ENCODE measurements at regions not wholly inside any gene's neighbourhood (a gene's known extent, or its start where the extent isn't known, plus 50 kb on each side); places are given as distances from the start of the nearest gene placed in this dataset.
A peak's percentile ranks its signal among the peaks of the same experiment; 100 is the strongest.

DNA sequence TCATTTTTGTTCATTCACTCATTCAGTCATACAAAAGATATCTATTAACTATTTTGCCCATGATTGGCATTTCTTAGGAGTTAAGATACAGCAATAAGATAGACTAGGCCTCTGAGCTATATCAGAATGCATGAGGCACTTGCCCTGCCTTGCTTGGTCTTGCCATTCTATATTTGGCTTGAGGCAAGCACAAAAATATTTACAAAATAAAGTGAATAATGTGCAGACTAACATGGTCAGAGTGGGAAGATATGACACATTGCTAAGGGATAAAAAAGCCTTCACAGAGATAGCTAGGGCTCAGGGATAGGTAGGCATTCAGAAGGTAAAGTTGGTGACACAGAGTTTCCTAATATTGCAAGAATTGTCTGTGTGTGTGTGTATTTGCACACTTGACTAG lies 75.0 kb upstream of the MMADHC start:
- no peak for DNase-seq (ENCODE audit: low read depth)
- TF ChIP-seq, protein P1, sequence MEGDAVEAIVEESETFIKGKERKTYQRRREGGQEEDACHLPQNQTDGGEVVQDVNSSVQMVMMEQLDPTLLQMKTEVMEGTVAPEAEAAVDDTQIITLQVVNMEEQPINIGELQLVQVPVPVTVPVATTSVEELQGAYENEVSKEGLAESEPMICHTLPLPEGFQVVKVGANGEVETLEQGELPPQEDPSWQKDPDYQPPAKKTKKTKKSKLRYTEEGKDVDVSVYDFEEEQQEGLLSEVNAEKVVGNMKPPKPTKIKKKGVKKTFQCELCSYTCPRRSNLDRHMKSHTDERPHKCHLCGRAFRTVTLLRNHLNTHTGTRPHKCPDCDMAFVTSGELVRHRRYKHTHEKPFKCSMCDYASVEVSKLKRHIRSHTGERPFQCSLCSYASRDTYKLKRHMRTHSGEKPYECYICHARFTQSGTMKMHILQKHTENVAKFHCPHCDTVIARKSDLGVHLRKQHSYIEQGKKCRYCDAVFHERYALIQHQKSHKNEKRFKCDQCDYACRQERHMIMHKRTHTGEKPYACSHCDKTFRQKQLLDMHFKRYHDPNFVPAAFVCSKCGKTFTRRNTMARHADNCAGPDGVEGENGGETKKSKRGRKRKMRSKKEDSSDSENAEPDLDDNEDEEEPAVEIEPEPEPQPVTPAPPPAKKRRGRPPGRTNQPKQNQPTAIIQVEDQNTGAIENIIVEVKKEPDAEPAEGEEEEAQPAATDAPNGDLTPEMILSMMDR (IDR thresholded peaks at IDR 0.05; ENCODE audit: low read depth, low read length, missing control alignments), result no peak
- in situ Hi-C loops (cut with HindIII; ENCODE audit: low sequenced_read_pairs), result no loop called here
- H3K4me3 ChIP-seq (ENCODE audit: low read depth, low read length), result no peak overlapping the region

DNA sequence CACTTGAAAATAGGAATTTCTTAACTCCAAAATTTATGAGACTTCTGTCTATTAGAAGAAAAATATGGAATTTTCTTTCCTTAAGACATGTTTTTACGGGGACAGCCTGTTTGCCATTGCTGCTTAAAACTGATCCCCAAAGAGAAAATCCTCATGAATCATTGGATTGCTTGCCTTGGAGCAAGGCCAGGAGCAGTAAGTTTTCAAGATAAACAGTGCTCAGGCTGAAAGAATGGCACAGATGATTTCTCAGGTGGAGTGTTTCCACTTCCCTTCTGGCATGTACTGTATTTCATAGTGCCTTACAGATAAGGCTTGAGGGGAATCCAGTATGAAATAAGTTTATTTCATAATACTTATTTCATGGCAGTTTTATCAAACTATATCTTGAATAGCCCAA lies 74.3 kb upstream of the MMADHC start:
- in situ Hi-C loops (cut with HindIII; ENCODE audit: low sequenced_read_pairs), result no loop called here

DNA sequence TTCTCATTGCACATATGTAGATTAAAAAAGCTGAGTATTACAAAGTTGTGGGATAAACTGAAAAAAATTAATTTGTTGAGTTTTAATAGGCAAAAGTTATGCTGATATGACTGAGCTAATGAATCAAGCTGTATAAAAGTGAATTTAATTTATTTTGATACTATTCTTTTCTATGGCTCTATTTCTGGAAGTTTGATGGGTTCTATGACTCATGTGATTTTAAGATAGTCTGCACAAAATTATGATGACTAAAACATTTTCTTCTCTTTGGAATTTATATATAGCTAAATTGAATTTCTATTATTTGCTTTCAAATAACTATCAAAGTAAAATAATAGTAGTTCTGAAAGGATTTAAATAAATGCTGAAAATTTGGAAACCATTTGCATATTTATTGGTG lies 71.0 kb upstream of the MMADHC start:
- in situ Hi-C loops (cut with HindIII; ENCODE audit: low sequenced_read_pairs), result no loop called here
- TF ChIP-seq, protein P1 (IDR thresholded peaks at IDR 0.05; ENCODE audit: low read depth, low read length, missing control alignments), result no peak
- DNase-seq (ENCODE audit: low read depth), result no peak
- H3K4me3 ChIP-seq (ENCODE audit: low read depth, low read length), result no peak overlapping the region

More for the DNA sequence above, 74.3 kb upstream of the MMADHC start:
- DNase-seq (ENCODE audit: low read depth), result peak; percentile 33
- H3K4me3 ChIP-seq (ENCODE audit: low read depth, low read length), result no peak overlapping the region
- TF ChIP-seq, protein P1 (IDR thresholded peaks at IDR 0.05; ENCODE audit: low read depth, low read length, missing control alignments), result no peak

DNA sequence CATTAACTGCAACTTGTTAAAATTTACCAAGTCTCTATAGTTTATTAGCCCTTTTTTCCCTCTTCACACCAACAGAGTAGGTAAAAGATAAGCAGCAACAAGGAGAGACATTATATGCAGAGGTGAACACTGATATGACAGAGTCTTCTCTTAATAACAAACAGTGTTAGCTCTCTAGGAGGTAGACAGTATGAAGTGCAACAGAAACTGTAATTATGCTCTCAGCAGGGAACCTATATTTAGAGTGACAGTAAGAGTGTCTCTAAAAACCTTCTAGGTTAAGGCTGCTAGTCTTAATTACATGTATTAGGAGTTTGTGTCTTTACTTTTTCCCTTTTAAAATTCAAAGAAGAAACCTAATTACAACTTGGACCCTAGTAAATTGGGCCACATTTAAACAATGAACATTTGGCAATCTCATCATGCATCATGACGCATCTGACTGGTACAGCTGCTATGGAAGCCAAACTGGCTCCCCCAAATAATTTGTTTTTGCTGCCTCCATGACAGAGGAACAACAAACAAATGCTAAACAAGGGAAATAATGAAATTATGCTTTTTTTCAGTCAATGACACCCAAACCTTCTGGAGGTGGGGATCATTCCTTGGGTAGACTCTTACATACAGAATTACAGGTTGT lies 69.9 kb upstream of the MMADHC start:
- no peak for DNase-seq (ENCODE audit: low read depth)
- no peak overlapping the region for H3K4me3 ChIP-seq (ENCODE audit: low read depth, low read length)
- in situ Hi-C loops (cut with HindIII; ENCODE audit: low sequenced_read_pairs), result no loop called here
- TF ChIP-seq, protein P1 (IDR thresholded peaks at IDR 0.05; ENCODE audit: low read depth, low read length, missing control alignments), result no peak

DNA sequence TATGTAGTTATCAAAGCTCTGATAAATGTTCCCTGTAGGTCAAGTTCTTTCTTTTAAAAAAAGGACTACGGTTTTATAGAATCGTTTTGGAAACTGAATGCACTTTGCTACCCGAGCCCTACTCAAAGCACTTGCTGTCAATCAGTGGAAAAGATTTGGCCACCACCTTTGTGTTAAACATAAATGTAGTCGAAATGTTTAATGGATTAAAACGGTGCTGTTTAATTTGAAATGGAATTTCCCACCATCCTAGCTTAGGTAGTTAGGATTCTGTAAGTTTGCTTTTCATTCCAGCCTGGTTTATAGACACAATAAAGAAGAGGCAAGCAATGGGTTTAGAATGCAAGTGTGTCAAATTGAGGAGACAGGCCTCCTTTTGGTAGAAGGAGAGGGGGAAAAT lies 69.4 kb upstream of the MMADHC start:
- DNase-seq (ENCODE audit: low read depth), result no peak
- no peak overlapping the region for H3K4me3 ChIP-seq (ENCODE audit: low read depth, low read length)
- in situ Hi-C loops (cut with HindIII; ENCODE audit: low sequenced_read_pairs), result no loop called here
- TF ChIP-seq, protein P1 (IDR thresholded peaks at IDR 0.05; ENCODE audit: low read depth, low read length, missing control alignments), result no peak

DNA sequence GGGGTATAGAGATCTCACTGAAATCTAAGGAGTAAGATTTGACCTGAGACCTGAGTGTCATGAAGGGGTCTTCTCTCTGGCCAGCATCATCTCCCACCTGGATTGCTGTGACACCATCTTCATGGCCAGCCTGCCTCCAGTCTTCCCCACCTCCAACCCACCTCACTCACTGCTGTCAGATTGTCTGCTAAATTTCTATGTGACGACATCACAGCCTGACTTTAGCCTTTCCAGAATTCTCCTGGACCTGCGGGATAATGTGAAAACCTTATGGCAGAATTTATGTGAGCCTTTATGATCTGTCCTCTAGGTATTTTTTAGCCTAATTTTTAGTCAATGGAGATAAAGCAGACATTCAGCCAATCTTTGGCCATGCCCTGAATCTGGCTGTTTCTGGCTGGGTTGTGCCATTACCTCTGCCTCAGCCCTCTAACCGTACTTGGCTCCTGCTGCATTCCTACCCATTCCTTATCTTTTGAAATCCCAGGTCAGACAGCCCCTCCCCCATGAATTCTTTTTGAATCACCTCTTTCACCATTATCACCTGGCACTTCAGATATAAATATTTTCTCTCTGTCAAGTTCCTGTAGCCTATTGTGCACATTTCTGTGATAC lies 66.4 kb upstream of the MMADHC start:
- no peak for DNase-seq (ENCODE audit: low read depth)
- no peak overlapping the region for H3K4me3 ChIP-seq (ENCODE audit: low read depth, low read length)
- TF ChIP-seq, protein P1 (IDR thresholded peaks at IDR 0.05; ENCODE audit: low read depth, low read length, missing control alignments), result no peak
- in situ Hi-C loops (cut with HindIII; ENCODE audit: low sequenced_read_pairs), result no loop called here

All from astrocyte of the cerebellum (primary cell).